Peyer's patch (tissue), 4 donors: ENCODE measurements at regions not wholly inside any gene's neighbourhood (a gene's known extent, or its start where the extent isn't known, plus 50 kb on each side); places are given as distances from the start of the nearest gene placed in this dataset.

Source experiments
- POLR2A ChIP-seq, 2 donors: fragments of 450-650 bp; IDR thresholded peaks; one replicate each; pipeline ENCODE4 v1.5.1; 2017; ENCODE audit warnings: antibody characterized with exemption in 2 of 2, mild to moderate bottlenecking in 2 of 2, moderate library complexity in 2 of 2
- TF ChIP-seq, protein P1 (sequence below), 6 experiments: fragments of 450-650 bp in 4 of 6; fragments of 200-600 bp in 2 of 6; sonication (generic) in 1 of 6; IDR thresholded peaks; one replicate each; pipeline ENCODE4 v1.5.1; 2017 to 2019; ENCODE audit warnings: antibody characterized with exemption in 6 of 6, mild to moderate bottlenecking in 3 of 6, moderate library complexity in 1 of 6

DNA sequence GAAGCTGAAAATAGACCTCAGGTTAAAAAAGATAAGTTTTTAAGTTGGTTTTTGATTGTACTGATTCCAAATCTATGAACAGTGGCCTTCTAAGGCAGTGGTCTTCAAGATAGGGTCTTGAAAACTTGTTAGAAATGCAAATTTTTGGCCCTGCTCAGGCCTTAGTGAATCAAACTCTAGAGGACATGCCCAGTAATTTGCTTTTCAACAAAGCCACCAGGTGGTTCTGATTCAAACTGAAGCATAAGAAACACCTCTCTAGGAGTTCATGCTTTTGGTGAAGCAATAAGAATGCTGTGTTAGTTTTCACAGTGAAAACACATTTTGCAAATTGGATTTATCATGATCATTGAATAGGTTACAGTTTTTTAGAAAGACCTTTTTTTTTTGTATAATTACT is 1849.4 kb upstream of the AGA start:
- TF ChIP-seq, protein P1, sequence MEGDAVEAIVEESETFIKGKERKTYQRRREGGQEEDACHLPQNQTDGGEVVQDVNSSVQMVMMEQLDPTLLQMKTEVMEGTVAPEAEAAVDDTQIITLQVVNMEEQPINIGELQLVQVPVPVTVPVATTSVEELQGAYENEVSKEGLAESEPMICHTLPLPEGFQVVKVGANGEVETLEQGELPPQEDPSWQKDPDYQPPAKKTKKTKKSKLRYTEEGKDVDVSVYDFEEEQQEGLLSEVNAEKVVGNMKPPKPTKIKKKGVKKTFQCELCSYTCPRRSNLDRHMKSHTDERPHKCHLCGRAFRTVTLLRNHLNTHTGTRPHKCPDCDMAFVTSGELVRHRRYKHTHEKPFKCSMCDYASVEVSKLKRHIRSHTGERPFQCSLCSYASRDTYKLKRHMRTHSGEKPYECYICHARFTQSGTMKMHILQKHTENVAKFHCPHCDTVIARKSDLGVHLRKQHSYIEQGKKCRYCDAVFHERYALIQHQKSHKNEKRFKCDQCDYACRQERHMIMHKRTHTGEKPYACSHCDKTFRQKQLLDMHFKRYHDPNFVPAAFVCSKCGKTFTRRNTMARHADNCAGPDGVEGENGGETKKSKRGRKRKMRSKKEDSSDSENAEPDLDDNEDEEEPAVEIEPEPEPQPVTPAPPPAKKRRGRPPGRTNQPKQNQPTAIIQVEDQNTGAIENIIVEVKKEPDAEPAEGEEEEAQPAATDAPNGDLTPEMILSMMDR (IDR thresholded peaks at IDR 0.05) = no peak
- TF ChIP-seq POLR2A (IDR thresholded peaks at IDR 0.05) = no peak
